HepG2 (cell line): ENCODE measurements at regions not wholly inside any gene's neighbourhood (a gene's known extent, or its start where the extent isn't known, plus 50 kb on each side); places are given as distances from the start of the nearest gene placed in this dataset.

Experiments
- ARNT ChIP-seq: fragments of 450-650 bp; IDR thresholded peaks from 2 replicates; pipeline ENCODE4 v1.6.1; 2017
- FOXC1 ChIP-seq: sonication (generic); formaldehyde crosslinking; IDR thresholded peaks from 2 replicates; pipeline ENCODE4 v1.8.0; 2022; ENCODE audit warnings: mild to moderate bottlenecking, missing genetic modification reagents, borderline replicate concordance
- NRL ChIP-seq: sonication (generic); formaldehyde crosslinking; IDR thresholded peaks from 2 replicates; pipeline ENCODE4 v1.5.0; 2020; ENCODE audit warnings: missing genetic modification reagents, mild to moderate bottlenecking, moderate library complexity, borderline replicate concordance
- SALL1 ChIP-seq: sonication (generic); formaldehyde crosslinking; IDR thresholded peaks from 2 replicates; pipeline ENCODE4 v1.8.0; 2022; ENCODE audit warnings: mild to moderate bottlenecking, missing genetic modification reagents
- YEATS2 ChIP-seq: sonication (generic); formaldehyde crosslinking; IDR thresholded peaks from 2 replicates; pipeline ENCODE4 v1.4.0; 2020; ENCODE audit warnings: missing genetic modification reagents, borderline replicate concordance
- ZNF414 ChIP-seq: sonication (generic); formaldehyde crosslinking; IDR thresholded peaks from 2 replicates; pipeline ENCODE4 v1.5.0; 2020; ENCODE audit warnings: missing genetic modification reagents
- ZNF7 ChIP-seq: IDR thresholded peaks from 2 replicates; pipeline ENCODE4 v1.6.1; 2016; ENCODE audit warnings: missing biosample characterization, missing genetic modification reagents
- TF ChIP-seq, protein P1 (sequence below): sonication (generic); formaldehyde crosslinking; IDR thresholded peaks from 2 replicates; pipeline ENCODE4 v1.9.0; 2021; ENCODE audit warnings: missing genetic modification reagents, borderline replicate concordance
- TF ChIP-seq, protein P2 (sequence below): sonication (generic); formaldehyde crosslinking; IDR thresholded peaks from 2 replicates; pipeline ENCODE4 v1.4.0; 2020; ENCODE audit warnings: mild to moderate bottlenecking, missing genetic modification reagents

GRCh38 chr2:207304761-207305160 lies 139.0 kb upstream of the KLF7 start (continued):
- TF ChIP-seq, protein P1, sequence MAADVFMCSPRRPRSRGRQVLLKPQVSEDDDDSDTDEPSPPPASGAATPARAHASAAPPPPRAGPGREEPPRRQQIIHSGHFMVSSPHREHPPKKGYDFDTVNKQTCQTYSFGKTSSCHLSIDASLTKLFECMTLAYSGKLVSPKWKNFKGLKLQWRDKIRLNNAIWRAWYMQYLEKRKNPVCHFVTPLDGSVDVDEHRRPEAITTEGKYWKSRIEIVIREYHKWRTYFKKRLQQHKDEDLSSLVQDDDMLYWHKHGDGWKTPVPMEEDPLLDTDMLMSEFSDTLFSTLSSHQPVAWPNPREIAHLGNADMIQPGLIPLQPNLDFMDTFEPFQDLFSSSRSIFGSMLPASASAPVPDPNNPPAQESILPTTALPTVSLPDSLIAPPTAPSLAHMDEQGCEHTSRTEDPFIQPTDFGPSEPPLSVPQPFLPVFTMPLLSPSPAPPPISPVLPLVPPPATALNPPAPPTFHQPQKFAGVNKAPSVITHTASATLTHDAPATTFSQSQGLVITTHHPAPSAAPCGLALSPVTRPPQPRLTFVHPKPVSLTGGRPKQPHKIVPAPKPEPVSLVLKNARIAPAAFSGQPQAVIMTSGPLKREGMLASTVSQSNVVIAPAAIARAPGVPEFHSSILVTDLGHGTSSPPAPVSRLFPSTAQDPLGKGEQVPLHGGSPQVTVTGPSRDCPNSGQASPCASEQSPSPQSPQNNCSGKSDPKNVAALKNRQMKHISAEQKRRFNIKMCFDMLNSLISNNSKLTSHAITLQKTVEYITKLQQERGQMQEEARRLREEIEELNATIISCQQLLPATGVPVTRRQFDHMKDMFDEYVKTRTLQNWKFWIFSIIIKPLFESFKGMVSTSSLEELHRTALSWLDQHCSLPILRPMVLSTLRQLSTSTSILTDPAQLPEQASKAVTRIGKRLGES (CRISPR knock-in tag) = no peak
- TF ChIP-seq YEATS2 (CRISPR knock-in tag) = no peak
- TF ChIP-seq ARNT = no peak
- no peak for TF ChIP-seq ZNF414
- TF ChIP-seq, protein P2, sequence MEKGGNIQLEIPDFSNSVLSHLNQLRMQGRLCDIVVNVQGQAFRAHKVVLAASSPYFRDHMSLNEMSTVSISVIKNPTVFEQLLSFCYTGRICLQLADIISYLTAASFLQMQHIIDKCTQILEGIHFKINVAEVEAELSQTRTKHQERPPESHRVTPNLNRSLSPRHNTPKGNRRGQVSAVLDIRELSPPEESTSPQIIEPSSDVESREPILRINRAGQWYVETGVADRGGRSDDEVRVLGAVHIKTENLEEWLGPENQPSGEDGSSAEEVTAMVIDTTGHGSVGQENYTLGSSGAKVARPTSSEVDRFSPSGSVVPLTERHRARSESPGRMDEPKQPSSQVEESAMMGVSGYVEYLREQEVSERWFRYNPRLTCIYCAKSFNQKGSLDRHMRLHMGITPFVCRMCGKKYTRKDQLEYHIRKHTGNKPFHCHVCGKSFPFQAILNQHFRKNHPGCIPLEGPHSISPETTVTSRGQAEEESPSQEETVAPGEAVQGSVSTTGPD (CRISPR knock-in tag) = no peak
- TF ChIP-seq FOXC1 = no peak
- no peak for TF ChIP-seq NRL (CRISPR knock-in tag)
- no peak for TF ChIP-seq SALL1
- no peak for TF ChIP-seq ZNF7
